ENCODE measurements at regions not wholly inside any gene's neighbourhood (a gene's known extent, or its start where the extent isn't known, plus 50 kb on each side); places are given as distances from the start of the nearest gene placed in this dataset.

- Histone ChIP-seq H3K27me3 (ENCODE audit: control insufficient read depth, insufficient read depth, low read length) (no peaks in the 10 kb centered on the region), H3K4me3 (ENCODE audit: low read depth, low read length) (no peak overlapping the region), H3K36me3 (ENCODE audit: control insufficient read depth, insufficient read depth, low read length) (no peaks in the 10 kb centered on the region)
- TF ChIP-seq CTCF (IDR thresholded peaks at IDR 0.05; ENCODE audit: insufficient read depth, low read length, severe bottlenecking): no peak
- no peak for FAIRE-seq
- DNase-seq (ENCODE audit: low read depth): no peak
Observed at GRCh38 chr3:177249203-177249602, 51.9 kb upstream of the TBL1XR1 start.

GRCh38 chr3:177250151-177250550 is 52.9 kb upstream of the TBL1XR1 start:
- H3K27me3 ChIP-seq (ENCODE audit: control insufficient read depth, insufficient read depth, low read length): no peaks in the 10 kb centered on the region
- no peak overlapping the region for H3K4me3 ChIP-seq (ENCODE audit: low read depth, low read length)
- no peaks in the 10 kb centered on the region for H3K36me3 ChIP-seq (ENCODE audit: control insufficient read depth, insufficient read depth, low read length)
- no peak for DNase-seq (ENCODE audit: low read depth)
- no peak for TF ChIP-seq CTCF (IDR thresholded peaks at IDR 0.05; ENCODE audit: insufficient read depth, low read length, severe bottlenecking)
- no peak for FAIRE-seq

- no peaks in the 10 kb centered on the region for H3K36me3 ChIP-seq (ENCODE audit: control insufficient read depth, insufficient read depth, low read length)
- FAIRE-seq (no peak), DNase-seq (ENCODE audit: low read depth) (peak; percentile 23)
- H3K27me3 ChIP-seq (ENCODE audit: control insufficient read depth, insufficient read depth, low read length): no peaks in the 10 kb centered on the region
- no peak overlapping the region for H3K4me3 ChIP-seq (ENCODE audit: low read depth, low read length)
- no peak for TF ChIP-seq CTCF (IDR thresholded peaks at IDR 0.05; ENCODE audit: insufficient read depth, low read length, severe bottlenecking)
Observed at GRCh38 chr3:177251755-177252154, 54.5 kb upstream of the TBL1XR1 start.

- DNase-seq (ENCODE audit: low read depth) (no peak), FAIRE-seq (no peak)
- Histone ChIP-seq H3K36me3 (ENCODE audit: control insufficient read depth, insufficient read depth, low read length) (no peaks in the 10 kb centered on the region), H3K4me3 (ENCODE audit: low read depth, low read length) (no peak overlapping the region), H3K27me3 (ENCODE audit: control insufficient read depth, insufficient read depth, low read length) (no peaks in the 10 kb centered on the region)
- TF ChIP-seq CTCF (IDR thresholded peaks at IDR 0.05; ENCODE audit: insufficient read depth, low read length, severe bottlenecking): no peak
Observed at GRCh38 chr3:177257006-177257405, 59.7 kb upstream of the TBL1XR1 start.

- H3K36me3 ChIP-seq (ENCODE audit: control insufficient read depth, insufficient read depth, low read length): no peaks in the 10 kb centered on the region
- no peak for DNase-seq (ENCODE audit: low read depth)
- TF ChIP-seq CTCF (IDR thresholded peaks at IDR 0.05; ENCODE audit: insufficient read depth, low read length, severe bottlenecking): no peak
- no peak for FAIRE-seq
- no peaks in the 10 kb centered on the region for H3K27me3 ChIP-seq (ENCODE audit: control insufficient read depth, insufficient read depth, low read length)
- H3K4me3 ChIP-seq (ENCODE audit: low read depth, low read length): no peak overlapping the region
Observed at GRCh38 chr3:177257625-177258024, 60.3 kb upstream of the TBL1XR1 start.

- no peak for TF ChIP-seq CTCF (IDR thresholded peaks at IDR 0.05; ENCODE audit: insufficient read depth, low read length, severe bottlenecking)
- Histone ChIP-seq H3K27me3 (ENCODE audit: control insufficient read depth, insufficient read depth, low read length) (no peaks in the 10 kb centered on the region), H3K36me3 (ENCODE audit: control insufficient read depth, insufficient read depth, low read length) (no peaks in the 10 kb centered on the region), H3K4me3 (ENCODE audit: low read depth, low read length) (no peak overlapping the region)
- DNase-seq (ENCODE audit: low read depth) (no peak), FAIRE-seq (no peak)
Observed at GRCh38 chr3:177262396-177262795, 65.1 kb upstream of the TBL1XR1 start.
